Natural killer cell (primary cell): ENCODE measurements at regions not wholly inside any gene's neighbourhood (a gene's known extent, or its start where the extent isn't known, plus 50 kb on each side); places are given as distances from the start of the nearest gene placed in this dataset.
"Not testable (repeated sequence)": the region's sequence is repeated elsewhere in the genome, so short reads cannot be mapped to it uniquely, and the experiment has no call there.

Source experiments
- ATAC-seq, 3 donors: fragments of 150-1000 bp in 2 of 3; fragments of 200-7000 bp in 1 of 3; cut with Tn5 transposase; 1 replicate in 1 of 3; 2 replicates in 2 of 3; pipeline ENCODE4 v1.10.0; 2021; ENCODE audit warnings: mild to moderate bottlenecking in 2 of 3, moderate library complexity in 2 of 3
- DNase-seq, 2 donors: peaks; one replicate each; pipeline versions ENCODE4 v3.0.0 to v3.0.0-alpha.2; 2013 to 2021; ENCODE audit warnings: mixed read lengths in 1 of 2
- H3K27ac ChIP-seq: one replicate; pipeline ENCODE4 v1.5.1; 2013; ENCODE audit warnings: mild to moderate bottlenecking, low read length
- H3K27me3 ChIP-seq: one replicate; pipeline ENCODE4 v1.6.1; 2013; ENCODE audit warnings: low read length; ENCODE audit not compliant: control insufficient read depth, insufficient read depth
- H3K36me3 ChIP-seq: one replicate; pipeline ENCODE4 v1.6.1; 2013; ENCODE audit warnings: low read length; ENCODE audit not compliant: control insufficient read depth, insufficient read depth
- H3K4me1 ChIP-seq: one replicate; pipeline ENCODE4 v1.6.1; 2013; ENCODE audit warnings: low read length; ENCODE audit not compliant: control insufficient read depth, insufficient read depth
- H3K4me3 ChIP-seq: one replicate; pipeline ENCODE4 v1.5.1; 2013; ENCODE audit warnings: low read length
- H3K9me3 ChIP-seq: one replicate; pipeline ENCODE4 v1.6.1; 2013; ENCODE audit warnings: low read length; ENCODE audit not compliant: control insufficient read depth, insufficient read depth
- H3K27ac Mint-ChIP-seq, 2 donors: one replicate each; pipeline ENCODE4 v1.8.0; 2022; ENCODE audit warnings: mild to moderate bottlenecking in 2 of 2, mixed read lengths in 2 of 2, moderate library complexity in 1 of 2
- H3K27me3 Mint-ChIP-seq, 2 donors: one replicate each; pipeline ENCODE4 v1.8.0; 2022; ENCODE audit warnings: low read depth in 2 of 2, mixed read lengths in 2 of 2
- H3K36me3 Mint-ChIP-seq: one replicate; pipeline ENCODE4 v1.8.0; 2022; ENCODE audit warnings: mixed read lengths
- H3K4me1 Mint-ChIP-seq, 2 donors: one replicate each; pipeline ENCODE4 v1.8.0; 2022; ENCODE audit warnings: mixed read lengths in 2 of 2
- H3K4me3 Mint-ChIP-seq: one replicate; pipeline ENCODE4 v1.8.0; 2022; ENCODE audit warnings: mild to moderate bottlenecking, moderate library complexity, mixed read lengths
- H3K9me3 Mint-ChIP-seq, 2 donors: one replicate each; pipeline ENCODE4 v1.8.0; 2022; ENCODE audit warnings: mixed read lengths in 2 of 2
- WGBS: methylation state at CpG from one replicate; pipeline ENCODE4 v1.1.7; 2013; ENCODE audit warnings: missing lambda C conversion rate; ENCODE audit not compliant: insufficient coverage; 5-methylcytosine and 5-hydroxymethylcytosine counted together
- intact Hi-C: fragments of 100-400 bp; cut with micrococcal nuclease; formaldehyde crosslinking; loops from one replicate; pipeline ENCODE4 v1.14.2; 2022

- H3K36me3 Mint-ChIP-seq, H3K27ac ChIP-seq, intact Hi-C loops, H3K36me3 ChIP-seq, H3K27ac Mint-ChIP-seq, H3K9me3 ChIP-seq, H3K4me1 Mint-ChIP-seq, ATAC-seq, H3K4me1 ChIP-seq, DNase-seq, H3K4me3 Mint-ChIP-seq, H3K27me3 Mint-ChIP-seq, H3K4me3 ChIP-seq, H3K9me3 Mint-ChIP-seq, H3K27me3 ChIP-seq: not testable (repeated sequence)
- 80% methylated on average over 2 of the region's 4 CpGs for WGBS
Observed at GRCh38 chr15:31710806-31711205, 319.5 kb upstream of the CHRNA7 start.

GRCh38 chr15:31715208-31715607, 315.1 kb upstream of the CHRNA7 start:
- intact Hi-C loops, H3K4me1 Mint-ChIP-seq, H3K36me3 ChIP-seq, H3K27me3 Mint-ChIP-seq, DNase-seq, H3K27me3 ChIP-seq, H3K27ac ChIP-seq, H3K36me3 Mint-ChIP-seq, H3K4me1 ChIP-seq, H3K4me3 Mint-ChIP-seq, H3K9me3 ChIP-seq, H3K9me3 Mint-ChIP-seq, H3K4me3 ChIP-seq, H3K27ac Mint-ChIP-seq, ATAC-seq: not testable (repeated sequence)
- WGBS, result no CpG with 5 or more reads among the region's 3 CpGs

GRCh38 chr15:31718625-31719024, 311.7 kb upstream of the CHRNA7 start:
- no CpG with 5 or more reads among the region's 1 CpG for WGBS
- H3K27me3 ChIP-seq, H3K4me1 ChIP-seq, H3K27ac ChIP-seq, H3K36me3 ChIP-seq, H3K9me3 ChIP-seq, intact Hi-C loops, H3K4me1 Mint-ChIP-seq, H3K4me3 Mint-ChIP-seq, H3K9me3 Mint-ChIP-seq, H3K36me3 Mint-ChIP-seq, H3K27ac Mint-ChIP-seq, H3K4me3 ChIP-seq, DNase-seq, H3K27me3 Mint-ChIP-seq, ATAC-seq: not testable (repeated sequence)

- H3K4me3 Mint-ChIP-seq, intact Hi-C loops, H3K27ac ChIP-seq, H3K4me1 ChIP-seq, H3K27me3 ChIP-seq, H3K36me3 ChIP-seq, H3K27ac Mint-ChIP-seq, H3K27me3 Mint-ChIP-seq, ATAC-seq, DNase-seq, H3K4me1 Mint-ChIP-seq, H3K9me3 Mint-ChIP-seq, H3K36me3 Mint-ChIP-seq, H3K9me3 ChIP-seq, H3K4me3 ChIP-seq: not testable (repeated sequence)
- WGBS, result 48% methylated on average over 5 of the region's 7 CpGs
Observed at GRCh38 chr15:31719396-31720022, 310.8 kb upstream of the CHRNA7 start.

- 86% methylated on average over 4 of the region's 10 CpGs for WGBS
- ATAC-seq, H3K27ac ChIP-seq, H3K4me1 ChIP-seq, H3K4me1 Mint-ChIP-seq, H3K9me3 Mint-ChIP-seq, intact Hi-C loops, H3K36me3 Mint-ChIP-seq, H3K36me3 ChIP-seq, H3K27ac Mint-ChIP-seq, H3K9me3 ChIP-seq, H3K27me3 ChIP-seq, H3K4me3 Mint-ChIP-seq, DNase-seq, H3K4me3 ChIP-seq: not testable (repeated sequence)
- peaks cover 15 to 20% of the 10 kb centered on the region in 2 donors for H3K27me3 Mint-ChIP-seq
Observed at GRCh38 chr15:31723019-31723418, 307.3 kb upstream of the CHRNA7 start.

GRCh38 chr15:31724903-31725302, 305.4 kb upstream of the CHRNA7 start:
- H3K4me3 Mint-ChIP-seq, intact Hi-C loops, H3K27me3 ChIP-seq, H3K27ac Mint-ChIP-seq, H3K9me3 Mint-ChIP-seq, H3K36me3 ChIP-seq, H3K27ac ChIP-seq, H3K4me1 ChIP-seq, H3K4me3 ChIP-seq, ATAC-seq, H3K9me3 ChIP-seq, H3K4me1 Mint-ChIP-seq, DNase-seq, H3K36me3 Mint-ChIP-seq: not testable (repeated sequence)
- peaks cover 23 to 33% of the 10 kb centered on the region in 2 donors for H3K27me3 Mint-ChIP-seq
- 85% methylated on average over 5 of the region's 5 CpGs for WGBS

GRCh38 chr15:31725619-31726018, 304.7 kb upstream of the CHRNA7 start:
- ATAC-seq, H3K4me3 Mint-ChIP-seq, H3K27me3 ChIP-seq, H3K4me3 ChIP-seq, intact Hi-C loops, H3K9me3 ChIP-seq, H3K36me3 Mint-ChIP-seq, H3K4me1 Mint-ChIP-seq, H3K27ac ChIP-seq, H3K27ac Mint-ChIP-seq, H3K36me3 ChIP-seq, DNase-seq, H3K9me3 Mint-ChIP-seq, H3K4me1 ChIP-seq: not testable (repeated sequence)
- H3K27me3 Mint-ChIP-seq, result peaks cover 25 to 40% of the 10 kb centered on the region in 2 donors
- WGBS, result no CpG with 5 or more reads among the region's 3 CpGs
